CD4-positive, alpha-beta T cell (primary cell): ENCODE measurements at regions not wholly inside any gene's neighbourhood (a gene's known extent, or its start where the extent isn't known, plus 50 kb on each side); places are given as distances from the start of the nearest gene placed in this dataset.

Experiments
- ATAC-seq: fragments of 200-7000 bp; cut with Tn5 transposase; one replicate; pipeline ENCODE4 v1.10.0; 2022; ENCODE audit warnings: mild to moderate bottlenecking; ENCODE audit not compliant: poor library complexity
- CTCF ChIA-PET: fragments of 350-600 bp; sonication (Branson Sonifier 250); formaldehyde crosslinking; loops from one replicate; lab custom pipeline; 2021; ENCODE audit warnings: antibody characterized with exemption, inconsistent platforms; lab: Charles Lee
- POLR2A ChIA-PET: fragments of 350-600 bp; sonication (Branson Sonifier 250); formaldehyde crosslinking; loops from one replicate; lab custom pipeline; 2021; ENCODE audit warnings: antibody characterized with exemption, inconsistent platforms; lab: Charles Lee
- DNase-seq, 14 experiments: peaks; one replicate each; pipeline ENCODE4 v3.0.0-alpha.2; 2013 to 2020; ENCODE audit warnings: mixed read lengths in 2 of 14
- H3K27ac ChIP-seq, 2 donors: one replicate each; pipeline versions ENCODE4 v1.5.1 to v1.7.0; 2013; ENCODE audit warnings: low read length in 2 of 2, low read depth in 1 of 2, mild to moderate bottlenecking in 1 of 2
- H3K27me3 ChIP-seq, 2 experiments: 1 replicate in 1 of 2; 2 replicates in 1 of 2; pipeline versions ENCODE4 v1.6.1 to v1.7.0; 2013; ENCODE audit warnings: low read length in 2 of 2, control low read depth in 1 of 2, mild to moderate bottlenecking in 1 of 2, moderate library complexity in 1 of 2; ENCODE audit not compliant: insufficient read depth in 2 of 2, control insufficient read depth in 1 of 2
- H3K36me3 ChIP-seq: one replicate; pipeline ENCODE4 v1.6.1; 2013; ENCODE audit warnings: low read length, control low read depth; ENCODE audit not compliant: insufficient read depth
- H3K4me1 ChIP-seq: one replicate; pipeline ENCODE4 v1.6.1; 2013; ENCODE audit warnings: low read length, control low read depth; ENCODE audit not compliant: insufficient read depth
- H3K4me3 ChIP-seq: one replicate; pipeline ENCODE4 v1.5.1; 2013; ENCODE audit warnings: mild to moderate bottlenecking, low read length, moderate library complexity
- H3K9me3 ChIP-seq, 2 experiments: 1 replicate in 1 of 2; 2 replicates in 1 of 2; pipeline versions ENCODE4 v1.6.1 to v1.7.0; 2013; ENCODE audit warnings: low read length in 2 of 2, mild to moderate bottlenecking in 2 of 2, control low read depth in 1 of 2, moderate library complexity in 1 of 2; ENCODE audit not compliant: control insufficient read depth in 1 of 2, insufficient read depth in 1 of 2
- H3K27ac Mint-ChIP-seq: one replicate; pipeline ENCODE4 v1.8.0; 2020; ENCODE audit warnings: mixed read lengths
- H3K27me3 Mint-ChIP-seq: one replicate; pipeline ENCODE4 v1.8.0; 2021; ENCODE audit warnings: mixed read lengths
- H3K36me3 Mint-ChIP-seq: one replicate; pipeline ENCODE4 v1.8.0; 2021; ENCODE audit warnings: low read depth, mixed read lengths
- H3K4me1 Mint-ChIP-seq: one replicate; pipeline ENCODE4 v1.8.0; 2021; ENCODE audit warnings: low read depth, mixed read lengths
- H3K4me3 Mint-ChIP-seq: one replicate; pipeline ENCODE4 v1.8.0; 2020; ENCODE audit warnings: mild to moderate bottlenecking, mixed read lengths
- H3K9me3 Mint-ChIP-seq: one replicate; pipeline ENCODE4 v1.8.0; 2020; ENCODE audit warnings: mixed read lengths
- CTCF ChIP-seq: fragments of 200-600 bp; IDR thresholded peaks from one replicate; pipeline ENCODE4 v1.8.0; 2022; ENCODE audit warnings: antibody characterized with exemption, mild to moderate bottlenecking
- intact Hi-C, 2 experiments: fragments of 100-400 bp; cut with DNase I in 1 of 2; cut with micrococcal nuclease in 1 of 2; formaldehyde crosslinking; loops; one replicate each; pipeline versions ENCODE4 v1.15.1 to v1.9.0; 2023 to 2025; cut with DNase I, micrococcal nuclease

- DNase-seq (no peak), ATAC-seq (no peak)
- Histone ChIP-seq H3K27me3 (no peaks in the 10 kb centered on the region), H3K27ac (no peak overlapping the region), H3K36me3 (no peaks in the 10 kb centered on the region), H3K4me1 (no peaks in the 10 kb centered on the region), H3K4me3 (no peak overlapping the region), H3K9me3 (no peaks in the 10 kb centered on the region)
- Mint-ChIP-seq H3K27me3 (no peaks in the 10 kb centered on the region), H3K27ac (no peak overlapping the region), H3K4me3 (no peak overlapping the region), H3K4me1 (no peaks in the 10 kb centered on the region), H3K9me3 (peaks cover 10% of the 10 kb centered on the region), H3K36me3 (no peaks in the 10 kb centered on the region)
- CTCF ChIA-PET = no interaction called here
- POLR2A ChIA-PET = no interaction called here
- intact Hi-C loops = no loop called here
- no peak for TF ChIP-seq CTCF
Measured at GRCh38 chr5:101846496-101846895, 449.6 kb downstream of the SLCO4C1 start.

- Histone ChIP-seq H3K4me3 (no peak overlapping the region), H3K4me1 (no peaks in the 10 kb centered on the region), H3K36me3 (no peaks in the 10 kb centered on the region), H3K9me3 (no peaks in the 10 kb centered on the region), H3K27me3 (no peaks in the 10 kb centered on the region), H3K27ac (no peak overlapping the region)
- H3K4me3 Mint-ChIP-seq = no peak overlapping the region
- no peaks in the 10 kb centered on the region for H3K4me1 Mint-ChIP-seq
- H3K27me3 Mint-ChIP-seq = no peaks in the 10 kb centered on the region
- DNase-seq = no peak
- no peak for ATAC-seq
- peaks cover 7% of the 10 kb centered on the region for H3K9me3 Mint-ChIP-seq
- H3K36me3 Mint-ChIP-seq = no peaks in the 10 kb centered on the region
- ChIA-PET POLR2A (no interaction called here), CTCF (no interaction called here)
- TF ChIP-seq CTCF = no peak
- intact Hi-C loops = no loop called here
- no peak overlapping the region for H3K27ac Mint-ChIP-seq
Measured at GRCh38 chr5:101843055-101843454, 453.0 kb downstream of the SLCO4C1 start.

- CTCF ChIA-PET = no interaction called here
- no peak for ATAC-seq
Measured at GRCh38 chr5:101838435-101838834, 457.6 kb downstream of the SLCO4C1 start.

More at GRCh38 chr5:101838435-101838834, 457.6 kb downstream of the SLCO4C1 start:
- H3K27me3 Mint-ChIP-seq = no peaks in the 10 kb centered on the region
- TF ChIP-seq CTCF = no peak
- H3K4me1 Mint-ChIP-seq = no peaks in the 10 kb centered on the region
- H3K9me3 ChIP-seq = no peaks in the 10 kb centered on the region
- intact Hi-C loops = no loop called here
- no peaks in the 10 kb centered on the region for H3K36me3 Mint-ChIP-seq
- POLR2A ChIA-PET = no interaction called here
- H3K27ac ChIP-seq = no peak overlapping the region
- no peak overlapping the region for H3K27ac Mint-ChIP-seq
- no peak overlapping the region for H3K4me3 Mint-ChIP-seq
- no peak overlapping the region for H3K4me3 ChIP-seq
- H3K27me3 ChIP-seq = no peaks in the 10 kb centered on the region
- no peaks in the 10 kb centered on the region for H3K36me3 ChIP-seq
- peaks cover 3% of the 10 kb centered on the region for H3K9me3 Mint-ChIP-seq
- no peak for DNase-seq
- H3K4me1 ChIP-seq = no peaks in the 10 kb centered on the region
